H1 (cell line): ENCODE measurements at regions not wholly inside any gene's neighbourhood (a gene's known extent, or its start where the extent isn't known, plus 50 kb on each side); places are given as distances from the start of the nearest gene placed in this dataset.

Experiments used
- CEBPB ChIP-seq: IDR thresholded peaks from 2 replicates; pipeline ENCODE4 v1.6.1; 2012; ENCODE audit warnings: low read depth, low read length
- CHD2 ChIP-seq: IDR thresholded peaks from 2 replicates; pipeline ENCODE4 v1.6.1; 2012; ENCODE audit warnings: low read length, improper control_type of control experiment
- CREB1 ChIP-seq: IDR thresholded peaks from 2 replicates; pipeline ENCODE4 v1.6.1; 2012; ENCODE audit warnings: inconsistent platforms
- EP300 ChIP-seq, 2 experiments: IDR thresholded peaks; 1 replicate in 1 of 2; 2 replicates in 1 of 2; pipeline ENCODE4 v1.6.1; 2011 to 2012; ENCODE audit warnings: low read depth in 2 of 2, low read length in 2 of 2, mild to moderate bottlenecking in 2 of 2, borderline replicate concordance in 1 of 2, inconsistent platforms in 1 of 2, moderate library complexity in 1 of 2
- GABPA ChIP-seq: IDR thresholded peaks from 2 replicates; pipeline ENCODE4 v1.6.1; 2011; ENCODE audit warnings: mild to moderate bottlenecking, low read length, moderate library complexity, borderline replicate concordance; ENCODE audit not compliant: insufficient read depth
- GTF2F1 ChIP-seq: IDR thresholded peaks from 2 replicates; pipeline ENCODE4 v1.6.1; 2012; ENCODE audit warnings: low read depth, low read length, improper control_type of control experiment, borderline replicate concordance
- KDM1A ChIP-seq: fragments of 200-600, 300-600 bp; sonication (generic); IDR thresholded peaks from 2 replicates; pipeline ENCODE4 v1.7.1; 2016; ENCODE audit warnings: mild to moderate bottlenecking, low read length, borderline replicate concordance
- KDM4A ChIP-seq: IDR thresholded peaks from one replicate; pipeline ENCODE4 v1.7.1; 2012; ENCODE audit warnings: low read depth, mild to moderate bottlenecking, moderate library complexity, low read length, inconsistent platforms; ENCODE audit not compliant: severe bottlenecking
- POLR2A ChIP-seq, 2 experiments: IDR thresholded peaks; 1 replicate in 1 of 2; 2 replicates in 1 of 2; pipeline ENCODE4 v1.6.1; 2011; ENCODE audit warnings: low read depth in 2 of 2, low read length in 2 of 2, mild to moderate bottlenecking in 2 of 2; ENCODE audit errors: control extremely low read depth in 1 of 2
- POLR2AphosphoS5 ChIP-seq: IDR thresholded peaks from 2 replicates; pipeline ENCODE4 v1.6.1; 2011; ENCODE audit warnings: low read depth, low read length
- RAD21 ChIP-seq, 2 experiments: IDR thresholded peaks in 1 of 2; conservative IDR thresholded peaks in 1 of 2; 2 replicates each; pipeline ENCODE4 v1.6.1; 2011; ENCODE audit warnings: low read depth in 2 of 2, low read length in 2 of 2, improper control_type of control experiment in 1 of 2, inconsistent platforms in 1 of 2, mild to moderate bottlenecking in 1 of 2, moderate library complexity in 1 of 2
- YY1 ChIP-seq: IDR thresholded peaks from 2 replicates; pipeline ENCODE4 v1.6.1; 2011; ENCODE audit warnings: low read depth, mild to moderate bottlenecking, low read length
- TF ChIP-seq, protein P1 (sequence below), 3 experiments: IDR thresholded peaks; 1 replicate in 2 of 3; 2 replicates in 1 of 3; pipeline versions ENCODE4 v1.5.1 to v1.6.1; 2011; ENCODE audit warnings: low read length in 3 of 3, mild to moderate bottlenecking in 3 of 3, inconsistent platforms in 2 of 3, low read depth in 1 of 3, moderate library complexity in 1 of 3; ENCODE audit not compliant: insufficient read depth in 1 of 3; ENCODE audit errors: control extremely low read depth in 1 of 3

- no peak for TF ChIP-seq EP300 (IDR thresholded peaks at IDR 0.05; ENCODE audit: borderline replicate concordance in 1 of 2, low read depth in 2 of 2, low read length in 2 of 2)
- TF ChIP-seq CHD2, result no peak
- no peak for TF ChIP-seq GTF2F1
- TF ChIP-seq CREB1, result no peak
- no peak for TF ChIP-seq POLR2AphosphoS5
- TF ChIP-seq, protein P1, sequence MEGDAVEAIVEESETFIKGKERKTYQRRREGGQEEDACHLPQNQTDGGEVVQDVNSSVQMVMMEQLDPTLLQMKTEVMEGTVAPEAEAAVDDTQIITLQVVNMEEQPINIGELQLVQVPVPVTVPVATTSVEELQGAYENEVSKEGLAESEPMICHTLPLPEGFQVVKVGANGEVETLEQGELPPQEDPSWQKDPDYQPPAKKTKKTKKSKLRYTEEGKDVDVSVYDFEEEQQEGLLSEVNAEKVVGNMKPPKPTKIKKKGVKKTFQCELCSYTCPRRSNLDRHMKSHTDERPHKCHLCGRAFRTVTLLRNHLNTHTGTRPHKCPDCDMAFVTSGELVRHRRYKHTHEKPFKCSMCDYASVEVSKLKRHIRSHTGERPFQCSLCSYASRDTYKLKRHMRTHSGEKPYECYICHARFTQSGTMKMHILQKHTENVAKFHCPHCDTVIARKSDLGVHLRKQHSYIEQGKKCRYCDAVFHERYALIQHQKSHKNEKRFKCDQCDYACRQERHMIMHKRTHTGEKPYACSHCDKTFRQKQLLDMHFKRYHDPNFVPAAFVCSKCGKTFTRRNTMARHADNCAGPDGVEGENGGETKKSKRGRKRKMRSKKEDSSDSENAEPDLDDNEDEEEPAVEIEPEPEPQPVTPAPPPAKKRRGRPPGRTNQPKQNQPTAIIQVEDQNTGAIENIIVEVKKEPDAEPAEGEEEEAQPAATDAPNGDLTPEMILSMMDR (IDR thresholded peaks at IDR 0.05; ENCODE audit: control extremely low read depth in 1 of 3, insufficient read depth in 1 of 3, low read depth in 1 of 3, low read length in 3 of 3), result no peak
- no peak for TF ChIP-seq RAD21 (IDR thresholded peaks at IDR 0.05 in 1 of 2, conservative IDR thresholded peaks at IDR 0.05 in 1 of 2; ENCODE audit: low read depth in 2 of 2, low read length in 2 of 2)
- no peak for TF ChIP-seq CEBPB
- TF ChIP-seq GABPA, result no peak
- TF ChIP-seq POLR2A (IDR thresholded peaks at IDR 0.05; ENCODE audit: control extremely low read depth in 1 of 2, low read depth in 2 of 2, low read length in 2 of 2), result no peak
- TF ChIP-seq YY1, result no peak
- no peak for TF ChIP-seq KDM1A
- no peak for TF ChIP-seq KDM4A
Observed at GRCh38 chr4:116183241-116183640, 902.1 kb downstream of the TRAM1L1 start.
